ENCODE measurements at regions not wholly inside any gene's neighbourhood (a gene's known extent, or its start where the extent isn't known, plus 50 kb on each side); places are given as distances from the start of the nearest gene placed in this dataset.

DNA sequence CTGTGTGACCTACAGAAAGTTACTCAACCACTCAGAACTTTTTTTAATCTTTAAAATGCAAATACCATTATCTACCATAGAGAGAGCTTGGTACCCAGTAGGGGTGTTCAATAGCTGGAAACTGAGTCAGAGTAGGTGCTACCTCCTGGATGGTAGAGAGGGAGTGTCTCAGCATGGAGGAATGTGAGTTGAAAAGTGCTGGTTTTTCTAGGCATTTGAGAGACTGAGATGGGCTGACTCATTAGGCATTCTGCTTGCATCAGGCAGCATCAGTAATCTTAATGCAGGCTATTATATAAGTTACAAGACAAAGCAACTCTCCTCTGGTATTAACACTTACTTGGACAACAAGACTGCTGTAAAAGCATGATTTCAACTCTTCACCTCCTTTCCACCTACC lies 70.9 kb upstream of the ARHGEF9 start:
- H3K4me1 Mint-ChIP-seq (ENCODE audit: low read depth), result no peaks in the 10 kb centered on the region
- no peak for DNase-seq
- ChIA-PET CTCF (no interaction called here), POLR2A (no interaction called here)
- TF ChIP-seq, protein P1, sequence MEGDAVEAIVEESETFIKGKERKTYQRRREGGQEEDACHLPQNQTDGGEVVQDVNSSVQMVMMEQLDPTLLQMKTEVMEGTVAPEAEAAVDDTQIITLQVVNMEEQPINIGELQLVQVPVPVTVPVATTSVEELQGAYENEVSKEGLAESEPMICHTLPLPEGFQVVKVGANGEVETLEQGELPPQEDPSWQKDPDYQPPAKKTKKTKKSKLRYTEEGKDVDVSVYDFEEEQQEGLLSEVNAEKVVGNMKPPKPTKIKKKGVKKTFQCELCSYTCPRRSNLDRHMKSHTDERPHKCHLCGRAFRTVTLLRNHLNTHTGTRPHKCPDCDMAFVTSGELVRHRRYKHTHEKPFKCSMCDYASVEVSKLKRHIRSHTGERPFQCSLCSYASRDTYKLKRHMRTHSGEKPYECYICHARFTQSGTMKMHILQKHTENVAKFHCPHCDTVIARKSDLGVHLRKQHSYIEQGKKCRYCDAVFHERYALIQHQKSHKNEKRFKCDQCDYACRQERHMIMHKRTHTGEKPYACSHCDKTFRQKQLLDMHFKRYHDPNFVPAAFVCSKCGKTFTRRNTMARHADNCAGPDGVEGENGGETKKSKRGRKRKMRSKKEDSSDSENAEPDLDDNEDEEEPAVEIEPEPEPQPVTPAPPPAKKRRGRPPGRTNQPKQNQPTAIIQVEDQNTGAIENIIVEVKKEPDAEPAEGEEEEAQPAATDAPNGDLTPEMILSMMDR (IDR thresholded peaks at IDR 0.05), result no peak
- no peaks in the 10 kb centered on the region for H3K9me3 Mint-ChIP-seq
- no peaks in the 10 kb centered on the region for H3K27me3 Mint-ChIP-seq
- no peak overlapping the region for H3K4me3 Mint-ChIP-seq
- ATAC-seq, result no peak
- H3K36me3 Mint-ChIP-seq (ENCODE audit: low read depth), result no peaks in the 10 kb centered on the region
- H3K27ac Mint-ChIP-seq, result no peak overlapping the region
- intact Hi-C loops (cut with micrococcal nuclease), result no loop called here

GRCh38 chrX:63835361-63835760 lies 50.3 kb upstream of the ARHGEF9 start:
- CTCF ChIA-PET, result no interaction called here
- TF ChIP-seq, protein P1 (IDR thresholded peaks at IDR 0.05), result no peak
- ATAC-seq (no peak), DNase-seq (no peak)
- POLR2A ChIA-PET, result no interaction called here
- no peak overlapping the region for H3K4me3 Mint-ChIP-seq
- H3K36me3 Mint-ChIP-seq (ENCODE audit: low read depth), result no peaks in the 10 kb centered on the region
- H3K4me1 Mint-ChIP-seq (ENCODE audit: low read depth), result no peaks in the 10 kb centered on the region
- peaks cover 2% of the 10 kb centered on the region for H3K9me3 Mint-ChIP-seq
- no peaks in the 10 kb centered on the region for H3K27me3 Mint-ChIP-seq
- intact Hi-C loops (cut with micrococcal nuclease), result no loop called here
- H3K27ac Mint-ChIP-seq, result no peak overlapping the region

Data from activated CD8-positive, alpha-beta T cell treated with anti-CD3 and anti-CD28 coated beads for 36 hours (primary cell).